Mesendoderm (in vitro differentiated cells): ENCODE measurements at regions not wholly inside any gene's neighbourhood (a gene's known extent, or its start where the extent isn't known, plus 50 kb on each side); places are given as distances from the start of the nearest gene placed in this dataset.
A peak's percentile ranks its signal among the peaks of the same experiment; 100 is the strongest.
"Not testable (repeated sequence)": the region's sequence is repeated elsewhere in the genome, so short reads cannot be mapped to it uniquely, and the experiment has no call there.

Experiments used
- DNase-seq: peaks from one replicate; pipeline ENCODE4 v3.0.0; 2013
- H2AK5ac ChIP-seq: 2 replicates; pipeline ENCODE4 v1.6.1; 2013; ENCODE audit warnings: low read length, inconsistent platforms
- H2BK120ac ChIP-seq: 2 replicates; pipeline ENCODE4 v1.6.1; 2013; ENCODE audit warnings: low read depth, mild to moderate bottlenecking, low read length, moderate library complexity, mixed read lengths
- H2BK15ac ChIP-seq: replicated peaks from 2 replicates; pipeline ENCODE4 v1.6.1; 2013; ENCODE audit warnings: low read depth, mild to moderate bottlenecking, moderate library complexity
- H2BK5ac ChIP-seq: 2 replicates; pipeline ENCODE4 v1.6.1; 2013; ENCODE audit warnings: low read length, inconsistent platforms
- H3K18ac ChIP-seq: 2 replicates; pipeline ENCODE4 v1.6.1; 2013; ENCODE audit warnings: mild to moderate bottlenecking, low read length, mixed read lengths
- H3K23ac ChIP-seq: one replicate; pipeline ENCODE4 v1.6.1; 2013; ENCODE audit warnings: low read length
- H3K27ac ChIP-seq: 2 replicates; pipeline ENCODE4 v1.5.1; 2013; ENCODE audit warnings: low read depth, mild to moderate bottlenecking, inconsistent platforms, low read length, moderate library complexity
- H3K27me3 ChIP-seq: 2 replicates; pipeline ENCODE4 v1.6.1; 2013; ENCODE audit warnings: low read length, control low read depth, mild to moderate bottlenecking, inconsistent platforms; ENCODE audit not compliant: insufficient read depth, poor library complexity
- H3K36me3 ChIP-seq: 2 replicates; pipeline ENCODE4 v1.6.1; 2013; ENCODE audit warnings: low read length, inconsistent platforms; ENCODE audit not compliant: control insufficient read depth, insufficient read depth
- H3K4ac ChIP-seq: one replicate; pipeline ENCODE4 v1.6.1; 2013; ENCODE audit warnings: low read depth, mild to moderate bottlenecking, low read length, moderate library complexity
- H3K4me1 ChIP-seq: 2 replicates; pipeline ENCODE4 v1.6.1; 2013; ENCODE audit warnings: low read depth, low read length, inconsistent platforms; ENCODE audit not compliant: control insufficient read depth
- H3K4me2 ChIP-seq: 2 replicates; pipeline ENCODE4 v1.6.1; 2013; ENCODE audit warnings: low read length
- H3K4me3 ChIP-seq: 2 replicates; pipeline ENCODE4 v1.5.1; 2013; ENCODE audit warnings: mild to moderate bottlenecking, low read length
- H3K56ac ChIP-seq: one replicate; pipeline ENCODE4 v1.6.1; 2013; ENCODE audit warnings: low read length
- H3K79me1 ChIP-seq: 2 replicates; pipeline ENCODE4 v1.6.1; 2013; ENCODE audit warnings: low read length, inconsistent platforms
- H3K79me2 ChIP-seq: 2 replicates; pipeline ENCODE4 v1.6.1; 2013; ENCODE audit warnings: mild to moderate bottlenecking, low read length; ENCODE audit not compliant: control insufficient read depth, insufficient read depth
- H3K9ac ChIP-seq: 2 replicates; pipeline ENCODE4 v1.6.1; 2013; ENCODE audit warnings: low read length, inconsistent platforms
- H4K5ac ChIP-seq: one replicate; pipeline ENCODE4 v1.6.1; 2013; ENCODE audit warnings: low read length
- H4K8ac ChIP-seq: one replicate; pipeline ENCODE4 v1.6.1; 2013; ENCODE audit warnings: low read depth, mild to moderate bottlenecking, control low read depth, low read length, moderate library complexity
- WGBS: extraction: QIAGEN DNeasy Blood & Tissue Kit; methylation state at CpG from one replicate; pipeline ENCODE4 v1.1.7; 2013; ENCODE audit warnings: low lambda C conversion rate, missing lambda C conversion rate; ENCODE audit not compliant: insufficient coverage; ENCODE audit errors: extremely low coverage; 5-methylcytosine and 5-hydroxymethylcytosine counted together

- no CpG with 5 or more reads among the region's 11 CpGs for WGBS
- H3K27me3 ChIP-seq: not testable (repeated sequence)
These were observed 279.5 kb upstream of the LUZP2 start for GRCh38 chr11:24217319-24217718.

GRCh38 chr11:24225501-24225900 lies 271.4 kb upstream of the LUZP2 start:
- H2AK5ac ChIP-seq: no peak overlapping the region
- H4K5ac ChIP-seq: no peak overlapping the region
- H3K36me3 ChIP-seq: no peaks in the 10 kb centered on the region
- no peak overlapping the region for H3K4me2 ChIP-seq
- no peak overlapping the region for H2BK120ac ChIP-seq
- no peak overlapping the region for H3K56ac ChIP-seq
- no peaks in the 10 kb centered on the region for H3K79me1 ChIP-seq
- no peaks in the 10 kb centered on the region for H3K4me1 ChIP-seq
- no peaks in the 10 kb centered on the region for H3K79me2 ChIP-seq
- H4K8ac ChIP-seq: no peak overlapping the region
- no peak overlapping the region for H3K23ac ChIP-seq
- no peak overlapping the region for H3K18ac ChIP-seq
- no peak overlapping the region for H3K4ac ChIP-seq
- no peak overlapping the region for H3K9ac ChIP-seq
- no peak overlapping the region for H3K27ac ChIP-seq
- no peak overlapping the region for H2BK15ac ChIP-seq
- DNase-seq: no peak
- no peaks in the 10 kb centered on the region for H3K27me3 ChIP-seq
- no CpG with 5 or more reads among the region's 1 CpG for WGBS
- no peak overlapping the region for H2BK5ac ChIP-seq
- H3K4me3 ChIP-seq: no peak overlapping the region

More at GRCh38 chr11:24217319-24217718, 279.5 kb upstream of the LUZP2 start:
- H3K4me1 ChIP-seq, H3K18ac ChIP-seq, H3K79me2 ChIP-seq, H3K23ac ChIP-seq, H3K27ac ChIP-seq, H3K36me3 ChIP-seq, H2BK15ac ChIP-seq, H3K4me2 ChIP-seq, H3K79me1 ChIP-seq, H2AK5ac ChIP-seq, H4K8ac ChIP-seq, H3K4ac ChIP-seq, H4K5ac ChIP-seq, H3K56ac ChIP-seq, H2BK5ac ChIP-seq, H3K4me3 ChIP-seq, DNase-seq, H2BK120ac ChIP-seq, H3K9ac ChIP-seq: not testable (repeated sequence)

- Histone ChIP-seq H3K27me3 (no peaks in the 10 kb centered on the region), H3K79me1 (no peaks in the 10 kb centered on the region), H3K18ac (no peak overlapping the region), H4K5ac (no peak overlapping the region), H3K56ac (no peak overlapping the region), H3K23ac (no peak overlapping the region), H2BK15ac (no peak overlapping the region), H3K36me3 (no peaks in the 10 kb centered on the region), H3K4me2 (no peak overlapping the region), H3K4me3 (no peak overlapping the region), H4K8ac (no peak overlapping the region), H3K27ac (no peak overlapping the region), H3K4me1 (no peaks in the 10 kb centered on the region), H2BK120ac (no peak overlapping the region), H3K79me2 (no peaks in the 10 kb centered on the region), H2AK5ac (no peak overlapping the region), H2BK5ac (no peak overlapping the region), H3K9ac (no peak overlapping the region), H3K4ac (no peak overlapping the region)
- no CpG with 5 or more reads among the region's 1 CpG for WGBS
- no peak for DNase-seq
These were observed 270.2 kb upstream of the LUZP2 start for GRCh38 chr11:24226606-24227005.

GRCh38 chr11:24233041-24233440 lies 263.8 kb upstream of the LUZP2 start:
- no peaks in the 10 kb centered on the region for H3K79me1 ChIP-seq
- H3K4me3 ChIP-seq: no peak overlapping the region
- no peak overlapping the region for H4K8ac ChIP-seq
- no peak for DNase-seq
- no peak overlapping the region for H3K27ac ChIP-seq
- no peak overlapping the region for H2BK15ac ChIP-seq
- no peaks in the 10 kb centered on the region for H3K36me3 ChIP-seq
- no peak overlapping the region for H2BK5ac ChIP-seq
- no peak overlapping the region for H3K4me2 ChIP-seq
- no peak overlapping the region for H3K9ac ChIP-seq
- WGBS: no CpG with 5 or more reads among the region's 1 CpG
- no peak overlapping the region for H3K4ac ChIP-seq
- H3K79me2 ChIP-seq: no peaks in the 10 kb centered on the region
- H3K56ac ChIP-seq: no peak overlapping the region
- no peak overlapping the region for H4K5ac ChIP-seq
- no peak overlapping the region for H3K23ac ChIP-seq
- H2AK5ac ChIP-seq: no peak overlapping the region
- no peaks in the 10 kb centered on the region for H3K4me1 ChIP-seq
- H2BK120ac ChIP-seq: no peak overlapping the region
- no peaks in the 10 kb centered on the region for H3K27me3 ChIP-seq
- no peak overlapping the region for H3K18ac ChIP-seq

- no peaks in the 10 kb centered on the region for H3K79me2 ChIP-seq
- H3K27ac ChIP-seq: no peak overlapping the region
- no peaks in the 10 kb centered on the region for H3K4me1 ChIP-seq
- H3K23ac ChIP-seq: no peak overlapping the region
- H3K36me3 ChIP-seq: no peaks in the 10 kb centered on the region
- WGBS: no CpG with 5 or more reads among the region's 4 CpGs
- H2AK5ac ChIP-seq: no peak overlapping the region
- no peak overlapping the region for H4K8ac ChIP-seq
- H3K4me3 ChIP-seq: no peak overlapping the region
- H3K4me2 ChIP-seq: no peak overlapping the region
- H3K18ac ChIP-seq: no peak overlapping the region
- H4K5ac ChIP-seq: no peak overlapping the region
- peak; percentile 28 for DNase-seq
- no peak overlapping the region for H3K4ac ChIP-seq
- no peaks in the 10 kb centered on the region for H3K79me1 ChIP-seq
- no peak overlapping the region for H2BK120ac ChIP-seq
- H2BK5ac ChIP-seq: no peak overlapping the region
- H3K56ac ChIP-seq: no peak overlapping the region
- no peak overlapping the region for H2BK15ac ChIP-seq
- H3K9ac ChIP-seq: no peak overlapping the region
- H3K27me3 ChIP-seq: no peaks in the 10 kb centered on the region
These were observed 261.9 kb upstream of the LUZP2 start for GRCh38 chr11:24234822-24235508.
